IPS DF 6.9 (cell line): ENCODE measurements at regions not wholly inside any gene's neighbourhood (a gene's known extent, or its start where the extent isn't known, plus 50 kb on each side); places are given as distances from the start of the nearest gene placed in this dataset.

Experiments used
- DNase-seq: peaks from one replicate; pipeline ENCODE4 v3.0.0-alpha.2; 2013; ENCODE audit warnings: low read depth, low spot score
- H3K27ac ChIP-seq: one replicate; pipeline ENCODE4 v1.5.1; 2013; ENCODE audit warnings: low read length, control low read depth
- H3K27me3 ChIP-seq: 2 replicates; pipeline ENCODE4 v1.6.1; 2013; ENCODE audit warnings: mild to moderate bottlenecking, low read length; ENCODE audit not compliant: control insufficient read depth, insufficient read depth
- H3K36me3 ChIP-seq: 2 replicates; pipeline ENCODE4 v1.6.1; 2013; ENCODE audit warnings: low read length; ENCODE audit not compliant: control insufficient read depth, insufficient read depth
- H3K4me1 ChIP-seq: 2 replicates; pipeline ENCODE4 v1.6.1; 2013; ENCODE audit warnings: low read length; ENCODE audit not compliant: control insufficient read depth, insufficient read depth
- H3K4me3 ChIP-seq: 2 replicates; pipeline ENCODE4 v1.5.1; 2013; ENCODE audit warnings: mild to moderate bottlenecking, low read length
- H3K9me3 ChIP-seq: 2 replicates; pipeline ENCODE4 v1.6.1; 2013; ENCODE audit warnings: low read length, inconsistent platforms; ENCODE audit not compliant: control insufficient read depth, insufficient read depth
- WGBS: extraction: QIAGEN DNeasy Blood & Tissue Kit; methylation state at CpG from one replicate; pipeline ENCODE4 v1.1.7; 2013; ENCODE audit warnings: mixed read lengths, missing lambda C conversion rate; ENCODE audit not compliant: insufficient read length, insufficient coverage; 5-methylcytosine and 5-hydroxymethylcytosine counted together

DNA sequence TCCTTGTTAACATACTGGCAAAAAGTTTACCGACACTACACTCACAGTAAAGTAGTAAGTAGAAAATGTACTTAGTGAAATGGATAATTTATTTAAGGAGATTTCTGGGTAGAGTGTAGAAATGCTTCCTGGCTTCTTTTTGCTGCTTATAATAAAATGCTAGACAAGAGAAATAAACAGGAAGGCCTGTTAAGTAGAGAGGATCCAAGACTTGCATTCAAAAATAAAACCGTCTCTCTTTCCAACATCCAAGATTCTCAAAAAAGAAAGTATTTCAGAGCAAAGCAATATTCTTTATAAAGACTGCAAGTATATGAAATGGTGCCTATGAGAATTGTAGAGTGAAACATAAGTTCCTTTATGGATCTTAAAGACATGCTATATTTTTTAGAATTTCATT is 77.0 kb upstream of the CNTN6 start:
- DNase-seq = no peak
- Histone ChIP-seq H3K27me3 (no peaks in the 10 kb centered on the region), H3K36me3 (no peaks in the 10 kb centered on the region), H3K4me3 (no peak overlapping the region), H3K4me1 (no peaks in the 10 kb centered on the region), H3K9me3 (peaks cover 6% of the 10 kb centered on the region), H3K27ac (no peak overlapping the region)
- no CpG with 5 or more reads among the region's 2 CpGs for WGBS

DNA sequence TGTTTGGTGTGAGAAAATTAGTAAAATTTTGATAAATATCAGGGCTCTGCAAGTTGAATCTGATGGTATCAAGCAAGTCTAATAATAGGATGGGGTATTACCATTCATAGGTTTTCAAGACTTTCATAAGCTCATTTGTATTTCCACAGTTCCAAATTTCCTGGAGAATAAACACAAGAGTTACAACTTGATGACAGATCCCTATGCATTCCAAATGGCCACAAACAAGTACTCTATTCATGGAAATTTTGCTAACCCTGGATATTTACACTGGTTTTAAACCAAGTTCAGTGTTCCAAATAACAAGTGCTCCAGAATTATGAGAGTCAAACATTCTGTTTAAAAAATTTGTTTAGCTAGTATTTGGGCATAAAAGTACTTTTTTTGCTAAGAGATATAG is 75.0 kb upstream of the CNTN6 start:
- Histone ChIP-seq H3K36me3 (no peaks in the 10 kb centered on the region), H3K27me3 (no peaks in the 10 kb centered on the region), H3K9me3 (peaks cover 6% of the 10 kb centered on the region), H3K4me3 (no peak overlapping the region), H3K4me1 (no peaks in the 10 kb centered on the region), H3K27ac (no peak overlapping the region)
- no peak for DNase-seq

DNA sequence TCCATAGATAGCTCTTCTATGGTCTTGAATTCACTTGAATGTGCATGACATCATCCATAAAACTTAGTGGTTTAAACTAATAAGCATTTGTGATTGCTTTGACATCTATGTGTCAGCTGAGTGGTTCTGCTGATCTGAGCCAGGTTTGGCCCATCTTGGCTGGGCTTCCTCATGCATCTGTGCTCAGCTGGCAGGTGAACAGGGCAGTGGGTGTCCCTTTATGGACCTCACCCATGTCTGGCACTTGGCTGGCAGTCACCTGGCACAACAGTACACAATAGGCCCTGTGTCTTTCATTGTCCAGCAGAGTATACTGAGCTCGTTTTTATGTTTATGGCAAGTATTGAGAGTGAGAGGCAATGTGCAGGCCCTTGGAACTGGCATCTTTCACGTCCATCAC is 73.7 kb upstream of the CNTN6 start:
- Histone ChIP-seq H3K27ac (no peak overlapping the region), H3K27me3 (no peaks in the 10 kb centered on the region), H3K9me3 (peaks cover 6% of the 10 kb centered on the region), H3K36me3 (no peaks in the 10 kb centered on the region), H3K4me1 (no peaks in the 10 kb centered on the region), H3K4me3 (no peak overlapping the region)
- no CpG with 5 or more reads among the region's 2 CpGs for WGBS
- DNase-seq = no peak

DNA sequence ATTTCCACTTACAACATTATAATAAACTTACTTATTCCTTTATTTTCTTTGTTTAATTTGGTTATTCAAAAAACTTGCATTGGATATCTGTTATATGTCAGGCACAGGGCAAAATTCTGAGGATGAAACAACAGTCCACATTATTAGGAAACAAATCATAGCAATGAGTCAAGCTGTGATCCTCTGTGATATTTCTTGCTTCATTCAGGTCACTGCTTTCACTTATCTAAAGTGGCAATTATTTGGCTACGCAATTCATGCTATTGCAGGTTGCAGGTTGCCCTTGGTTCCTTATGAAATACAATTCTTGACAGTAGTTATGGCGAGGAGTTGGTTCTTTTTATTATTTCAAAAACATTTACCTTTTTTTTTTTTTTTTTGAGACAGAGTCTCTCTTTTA is 66.4 kb upstream of the CNTN6 start:
- Histone ChIP-seq H3K4me1 (no peaks in the 10 kb centered on the region), H3K27ac (no peak overlapping the region), H3K36me3 (no peaks in the 10 kb centered on the region), H3K9me3 (no peaks in the 10 kb centered on the region; the same call in 1 of the 2 replicates), H3K27me3 (no peaks in the 10 kb centered on the region), H3K4me3 (no peak overlapping the region)
- DNase-seq = no peak
- WGBS = no CpG with 5 or more reads among the region's 2 CpGs

DNA sequence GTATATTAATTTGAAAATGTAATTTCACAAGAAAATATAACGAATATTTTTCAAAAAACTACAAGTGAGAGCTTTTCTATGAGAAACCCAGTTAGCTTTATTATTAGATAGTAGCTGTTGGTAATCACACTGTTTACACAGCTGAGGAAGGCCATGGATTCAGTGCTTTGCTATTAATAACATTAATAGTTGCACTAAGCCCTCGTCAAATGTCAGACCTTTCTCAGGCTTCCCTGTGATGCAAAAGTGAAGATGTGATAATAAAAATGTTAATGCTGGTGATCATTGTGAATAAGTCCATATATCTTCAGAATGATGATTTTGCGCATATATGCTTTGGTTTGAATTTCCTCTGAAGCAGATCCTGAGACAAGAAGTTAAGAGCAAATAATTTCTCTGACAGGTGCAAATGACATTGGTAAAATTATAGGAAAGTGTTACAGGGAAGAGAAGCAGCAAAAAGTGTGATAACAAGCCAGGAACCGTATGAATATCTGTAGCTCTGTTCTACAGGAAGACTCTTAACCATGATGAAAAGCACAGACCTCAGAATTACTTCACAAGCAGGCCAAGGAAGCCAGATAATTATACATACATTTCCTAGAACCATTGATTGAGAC is 56.5 kb upstream of the CNTN6 start:
- Histone ChIP-seq H3K9me3 (peaks cover 4% of the 10 kb centered on the region), H3K27ac (no peak overlapping the region), H3K36me3 (no peaks in the 10 kb centered on the region), H3K4me3 (no peak overlapping the region), H3K27me3 (no peaks in the 10 kb centered on the region), H3K4me1 (no peaks in the 10 kb centered on the region)
- DNase-seq = no peak
- no CpG with 5 or more reads among the region's 4 CpGs for WGBS

DNA sequence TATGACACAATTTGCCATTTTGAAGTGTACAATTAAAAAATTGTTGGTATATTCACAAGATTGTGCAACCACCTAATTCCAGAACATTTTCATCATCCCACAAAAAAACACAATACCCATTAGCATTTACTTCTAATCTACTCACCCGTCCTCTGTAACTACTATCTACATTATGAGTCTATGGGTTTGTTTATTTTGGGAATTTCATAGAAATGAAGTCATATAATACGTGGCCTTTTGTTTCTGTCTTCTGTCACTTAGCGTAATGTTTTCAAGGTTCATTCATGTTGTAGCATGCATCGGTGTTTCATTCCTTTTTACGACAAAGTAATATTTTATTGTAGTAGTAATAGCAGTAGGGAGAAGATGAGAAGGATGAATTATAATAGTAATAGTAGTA is 55.2 kb upstream of the CNTN6 start:
- H3K4me1 ChIP-seq = no peaks in the 10 kb centered on the region
- WGBS = 100% methylated on average over 2 of the region's 5 CpGs
- no peak overlapping the region for H3K4me3 ChIP-seq
- peaks cover 4% of the 10 kb centered on the region for H3K9me3 ChIP-seq
- DNase-seq = no peak
- H3K36me3 ChIP-seq = no peaks in the 10 kb centered on the region
- no peak overlapping the region for H3K27ac ChIP-seq
- no peaks in the 10 kb centered on the region for H3K27me3 ChIP-seq
